DOHH2 (cell line): ENCODE measurements at regions not wholly inside any gene's neighbourhood (a gene's known extent, or its start where the extent isn't known, plus 50 kb on each side); places are given as distances from the start of the nearest gene placed in this dataset.

Experiments
- H3F3A ChIP-seq: fragments of 200-600 bp; sonication (generic), shearing (Covaris generic); 2 replicates; pipeline ENCODE4 v1.6.0; 2016; ENCODE audit warnings: antibody characterized with exemption, mild to moderate bottlenecking; ENCODE audit not compliant: control insufficient read depth, insufficient read depth
- H3K27ac ChIP-seq: fragments of 200-600 bp; sonication (generic); 2 replicates; pipeline ENCODE4 v1.5.1; 2014; ENCODE audit warnings: low read depth, mild to moderate bottlenecking, low read length, moderate library complexity
- H3K27me3 ChIP-seq: fragments of 200-600 bp; sonication (generic); 2 replicates; pipeline ENCODE4 v1.6.1; 2014; ENCODE audit warnings: mild to moderate bottlenecking, low read length, mixed read lengths; ENCODE audit not compliant: control insufficient read depth
- H3K36me3 ChIP-seq: fragments of 200-600 bp; sonication (generic); 2 replicates; pipeline ENCODE4 v1.6.1; 2014; ENCODE audit warnings: mild to moderate bottlenecking, low read length, moderate library complexity, mixed read lengths; ENCODE audit not compliant: control insufficient read depth
- H3K4me1 ChIP-seq: fragments of 200-600 bp; sonication (generic); 2 replicates; pipeline ENCODE4 v1.6.1; 2014; ENCODE audit warnings: mild to moderate bottlenecking, low read length, mixed read lengths; ENCODE audit not compliant: control insufficient read depth
- H3K4me2 ChIP-seq: fragments of 200-600 bp; sonication (generic); 2 replicates; pipeline ENCODE4 v1.6.0; 2014; ENCODE audit warnings: mild to moderate bottlenecking, low read length, moderate library complexity
- H3K4me3 ChIP-seq: fragments of 200-600 bp; sonication (generic); 2 replicates; pipeline ENCODE4 v1.5.1; 2014; ENCODE audit warnings: mild to moderate bottlenecking, low read length, mixed read lengths
- H3K79me2 ChIP-seq: fragments of 200-600 bp; sonication (generic); 2 replicates; pipeline ENCODE4 v1.6.1; 2014; ENCODE audit warnings: mild to moderate bottlenecking, low read length, mixed read lengths; ENCODE audit not compliant: control insufficient read depth
- H3K9me2 ChIP-seq: fragments of 200-600 bp; sonication (generic); replicated peaks from 2 replicates; pipeline ENCODE4 v1.6.1; 2014; ENCODE audit warnings: mild to moderate bottlenecking, low read length, mixed read lengths; ENCODE audit not compliant: control insufficient read depth
- H3K9me3 ChIP-seq: fragments of 200-600 bp; sonication (generic); 2 replicates; pipeline ENCODE4 v1.6.1; 2014; ENCODE audit warnings: antibody characterized with exemption, low read length, mixed read lengths; ENCODE audit not compliant: control insufficient read depth, insufficient read depth
- H4K20me1 ChIP-seq: fragments of 200-600 bp; sonication (generic); 2 replicates; pipeline ENCODE4 v1.6.0; 2014; ENCODE audit warnings: low read depth, mild to moderate bottlenecking, antibody characterized with exemption, low read length, moderate library complexity; ENCODE audit not compliant: control insufficient read depth, insufficient read depth
- EZH2phosphoT487 ChIP-seq: fragments of 200-600 bp; sonication (generic); IDR thresholded peaks from 2 replicates; pipeline ENCODE4 v1.6.1; 2017; ENCODE audit warnings: borderline replicate concordance, mild to moderate bottlenecking, antibody characterized with exemption, low read length, moderate library complexity, mixed read lengths
- TF ChIP-seq, protein P1 (sequence below): fragments of 200-600 bp; sonication (generic); IDR thresholded peaks from one replicate; pipeline ENCODE4 v1.5.1; 2014; ENCODE audit warnings: antibody characterized with exemption, mild to moderate bottlenecking, low read depth, low read length; ENCODE audit not compliant: poor library complexity, severe bottlenecking

DNA sequence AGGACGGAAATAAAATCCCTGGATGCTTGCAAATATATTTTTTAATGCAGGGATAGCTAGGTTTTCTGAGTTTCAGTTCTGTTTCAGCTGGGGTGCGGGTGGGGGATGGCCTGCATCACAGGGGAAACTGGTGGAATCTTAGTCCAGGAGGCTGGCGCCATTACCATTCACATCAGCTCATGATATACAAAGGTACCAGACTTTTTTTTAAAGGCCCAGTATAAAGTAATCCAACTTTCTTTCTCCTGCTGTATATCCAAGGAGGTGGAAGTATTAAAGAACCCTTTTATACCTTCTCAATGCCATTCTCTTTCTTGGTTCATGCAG, 343.8 kb downstream of the KCNRG start:
- H3K9me2 ChIP-seq: no peaks in the 10 kb centered on the region
- H3K9me3 ChIP-seq: no peaks in the 10 kb centered on the region
- H3F3A ChIP-seq: no peaks in the 10 kb centered on the region
- no peaks in the 10 kb centered on the region for H3K36me3 ChIP-seq
- no peak overlapping the region for H3K4me2 ChIP-seq
- TF ChIP-seq, protein P1, sequence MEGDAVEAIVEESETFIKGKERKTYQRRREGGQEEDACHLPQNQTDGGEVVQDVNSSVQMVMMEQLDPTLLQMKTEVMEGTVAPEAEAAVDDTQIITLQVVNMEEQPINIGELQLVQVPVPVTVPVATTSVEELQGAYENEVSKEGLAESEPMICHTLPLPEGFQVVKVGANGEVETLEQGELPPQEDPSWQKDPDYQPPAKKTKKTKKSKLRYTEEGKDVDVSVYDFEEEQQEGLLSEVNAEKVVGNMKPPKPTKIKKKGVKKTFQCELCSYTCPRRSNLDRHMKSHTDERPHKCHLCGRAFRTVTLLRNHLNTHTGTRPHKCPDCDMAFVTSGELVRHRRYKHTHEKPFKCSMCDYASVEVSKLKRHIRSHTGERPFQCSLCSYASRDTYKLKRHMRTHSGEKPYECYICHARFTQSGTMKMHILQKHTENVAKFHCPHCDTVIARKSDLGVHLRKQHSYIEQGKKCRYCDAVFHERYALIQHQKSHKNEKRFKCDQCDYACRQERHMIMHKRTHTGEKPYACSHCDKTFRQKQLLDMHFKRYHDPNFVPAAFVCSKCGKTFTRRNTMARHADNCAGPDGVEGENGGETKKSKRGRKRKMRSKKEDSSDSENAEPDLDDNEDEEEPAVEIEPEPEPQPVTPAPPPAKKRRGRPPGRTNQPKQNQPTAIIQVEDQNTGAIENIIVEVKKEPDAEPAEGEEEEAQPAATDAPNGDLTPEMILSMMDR: no peak
- no peaks in the 10 kb centered on the region for H3K79me2 ChIP-seq
- H3K27ac ChIP-seq: no peak overlapping the region
- peaks cover 8% of the 10 kb centered on the region for H3K4me1 ChIP-seq
- no peak overlapping the region for H3K4me3 ChIP-seq
- no peaks in the 10 kb centered on the region for H3K27me3 ChIP-seq
- no peaks in the 10 kb centered on the region for H4K20me1 ChIP-seq

DNA sequence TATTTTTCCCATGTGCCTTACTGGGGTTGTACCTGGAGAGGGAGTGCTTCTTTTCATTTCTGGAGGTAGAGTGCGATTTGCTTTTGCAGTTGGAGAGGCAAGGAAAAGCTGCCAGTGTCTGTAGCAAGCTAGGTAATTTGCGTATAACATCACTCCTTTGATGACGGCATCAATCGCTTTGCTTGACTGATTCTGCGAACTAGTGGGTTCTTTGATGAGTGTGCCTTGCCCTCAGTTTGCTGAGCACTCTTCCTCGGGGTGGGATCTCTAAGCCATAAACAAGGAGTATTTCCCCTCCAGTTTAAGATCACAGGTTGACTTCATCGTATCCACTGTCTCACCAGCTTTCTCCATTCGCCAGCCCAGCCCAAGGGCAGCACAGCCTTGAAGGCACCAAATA, 344.5 kb downstream of the KCNRG start:
- Histone ChIP-seq H3K27ac (no peak overlapping the region), H3K4me2 (no peak overlapping the region), H3K4me1 (peaks cover 8% of the 10 kb centered on the region), H3F3A (no peaks in the 10 kb centered on the region), H3K27me3 (no peaks in the 10 kb centered on the region), H3K36me3 (no peaks in the 10 kb centered on the region), H3K9me3 (no peaks in the 10 kb centered on the region), H3K79me2 (no peaks in the 10 kb centered on the region), H3K4me3 (no peak overlapping the region), H3K9me2 (no peaks in the 10 kb centered on the region), H4K20me1 (no peaks in the 10 kb centered on the region)
- TF ChIP-seq, protein P1: no peak
- TF ChIP-seq EZH2phosphoT487: no peak

DNA sequence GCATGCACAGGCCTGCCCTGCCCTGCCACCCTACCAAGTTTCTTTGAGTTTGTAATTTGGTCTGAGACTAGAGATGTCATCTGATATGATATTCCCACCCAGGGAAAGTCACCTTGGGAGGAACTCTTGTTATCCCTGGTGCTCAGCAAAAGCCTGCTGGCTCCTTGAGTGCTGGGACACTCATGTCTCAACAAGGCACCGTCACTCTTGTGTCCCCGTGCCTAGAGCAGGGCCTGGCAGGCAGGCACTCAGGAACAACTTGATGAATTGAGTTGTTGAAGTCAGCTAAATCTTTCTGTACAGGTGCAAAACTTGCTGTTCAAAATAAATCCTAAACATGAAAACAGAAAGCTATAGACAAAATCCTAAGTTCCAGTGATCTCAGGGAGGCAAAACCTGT, 345.4 kb downstream of the KCNRG start:
- TF ChIP-seq EZH2phosphoT487: no peak
- TF ChIP-seq, protein P1: no peak
- no peak overlapping the region for H3K4me3 ChIP-seq
- no peaks in the 10 kb centered on the region for H3K27me3 ChIP-seq
- no peaks in the 10 kb centered on the region for H4K20me1 ChIP-seq
- no peaks in the 10 kb centered on the region for H3K9me3 ChIP-seq
- H3K36me3 ChIP-seq: no peaks in the 10 kb centered on the region
- H3F3A ChIP-seq: no peaks in the 10 kb centered on the region
- no peaks in the 10 kb centered on the region for H3K9me2 ChIP-seq
- no peak overlapping the region for H3K27ac ChIP-seq
- H3K4me2 ChIP-seq: no peak overlapping the region
- no peaks in the 10 kb centered on the region for H3K79me2 ChIP-seq
- peaks cover 12% of the 10 kb centered on the region for H3K4me1 ChIP-seq

DNA sequence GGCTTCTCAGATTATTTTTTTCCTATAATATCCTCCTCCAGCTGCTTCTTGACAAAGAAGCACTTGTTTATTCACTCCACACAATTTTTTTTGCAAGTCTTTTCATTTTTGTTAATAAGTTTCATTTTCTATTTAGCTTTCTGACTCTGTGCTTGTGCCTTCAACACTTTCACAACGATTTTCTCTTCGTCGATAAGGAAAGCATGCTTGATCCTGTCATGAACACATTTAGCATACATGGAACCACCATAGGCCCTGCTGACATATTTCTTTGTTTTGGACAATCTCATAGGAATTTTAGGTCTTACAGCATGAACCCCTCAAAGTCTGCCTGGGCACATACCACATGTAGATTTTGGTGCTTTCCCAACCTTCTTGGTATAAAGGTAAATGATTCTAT, 346.0 kb downstream of the KCNRG start:
- no peaks in the 10 kb centered on the region for H3K27me3 ChIP-seq
- H3K27ac ChIP-seq: no peak overlapping the region
- no peaks in the 10 kb centered on the region for H3K36me3 ChIP-seq
- peaks cover 13% of the 10 kb centered on the region for H3K4me1 ChIP-seq
- H3F3A ChIP-seq: no peaks in the 10 kb centered on the region
- H3K9me3 ChIP-seq: no peaks in the 10 kb centered on the region
- H3K4me2 ChIP-seq: no peak overlapping the region
- H3K9me2 ChIP-seq: no peaks in the 10 kb centered on the region
- no peaks in the 10 kb centered on the region for H4K20me1 ChIP-seq
- H3K79me2 ChIP-seq: no peaks in the 10 kb centered on the region
- no peak overlapping the region for H3K4me3 ChIP-seq
- TF ChIP-seq EZH2phosphoT487: no peak
- TF ChIP-seq, protein P1: no peak
